ENCODE measurements at regions not wholly inside any gene's neighbourhood (a gene's known extent, or its start where the extent isn't known, plus 50 kb on each side); places are given as distances from the start of the nearest gene placed in this dataset.

DNA sequence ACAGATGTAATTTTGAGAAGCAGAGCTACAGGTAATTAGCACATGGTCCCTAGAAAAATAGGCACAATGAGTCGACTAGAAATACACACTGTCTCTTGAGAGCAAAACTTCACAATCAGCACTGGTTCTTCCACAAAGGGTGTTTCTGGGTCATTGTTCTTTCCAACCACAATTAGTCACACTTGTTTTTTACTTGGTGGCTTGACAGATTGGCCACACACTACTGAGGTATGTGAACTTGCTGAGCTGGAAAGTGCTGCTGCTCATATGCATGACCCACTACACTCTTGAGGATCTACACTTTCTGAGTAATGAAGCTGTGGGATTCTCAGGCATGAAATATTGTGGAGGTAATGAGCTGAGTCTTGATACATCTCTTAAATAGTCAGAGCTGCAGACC, 347.7 kb downstream of the BCKDHB start:
- TF ChIP-seq CTCF (conservative IDR thresholded peaks at IDR 0.05 in 1 of 2, IDR thresholded peaks at IDR 0.05 in 1 of 2; ENCODE audit: extremely low read depth in 1 of 2, insufficient read depth in 1 of 2, low read depth in 1 of 2, low read length in 2 of 2): no peak
- no peak for TF ChIP-seq EZH2 (IDR thresholded peaks at IDR 0.05; ENCODE audit: borderline replicate concordance, low read length)
